ENCODE measurements at regions not wholly inside any gene's neighbourhood (a gene's known extent, or its start where the extent isn't known, plus 50 kb on each side); places are given as distances from the start of the nearest gene placed in this dataset.

DNA sequence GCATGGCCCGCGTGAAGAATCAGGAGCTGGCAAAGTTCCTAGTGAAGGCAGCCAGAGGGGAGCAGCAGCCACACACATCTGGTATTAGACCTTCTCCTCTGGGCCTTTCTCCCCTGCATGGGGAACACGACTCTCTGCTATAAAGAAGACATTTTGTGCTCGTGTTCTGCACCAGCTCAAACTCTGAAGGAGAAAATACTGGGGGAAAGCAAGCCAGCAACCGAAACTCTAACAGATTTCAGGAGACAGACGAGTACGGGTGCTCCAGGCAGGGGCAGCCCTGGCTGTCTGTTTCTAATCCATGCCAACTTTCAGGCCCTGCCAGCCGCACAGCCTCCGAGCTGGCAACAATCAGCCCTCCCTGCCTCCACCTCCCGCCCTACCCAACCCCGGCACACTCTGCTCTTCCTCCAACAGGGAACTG, 296.3 kb downstream of the BRD1 start:
- TF ChIP-seq EZH2 (IDR thresholded peaks at IDR 0.05; ENCODE audit: borderline replicate concordance, insufficient read depth, low read depth, low read length, poor library complexity, severe bottlenecking), result no peak
- no peak for TF ChIP-seq CTCF (IDR thresholded peaks at IDR 0.05)
- DNase-seq (no peak), ATAC-seq (ENCODE audit: low read depth) (no peak)
- Mint-ChIP-seq H3K27ac (no peak overlapping the region), H3K4me1 (no peaks in the 10 kb centered on the region), H3K27me3 (no peaks in the 10 kb centered on the region), H3K9me3 (ENCODE audit: insufficient read depth) (no peaks in the 10 kb centered on the region), H3K4me3 (no peak overlapping the region)
- Histone ChIP-seq H2AFZ (ENCODE audit: insufficient read depth, low read depth, low read length, poor library complexity, severe bottlenecking) (no peak overlapping the region), H3K36me3 (replicated peaks in 1 of 2; ENCODE audit: control extremely low read depth in 1 of 2, control insufficient read depth in 1 of 2, extremely low read depth in 1 of 2, insufficient read depth in 2 of 2, low read length in 1 of 2) (no peaks in the 10 kb centered on the region), H3K4me3 (ENCODE audit: control extremely low read depth in 1 of 5, extremely low read depth in 1 of 5, insufficient read depth in 1 of 5, low read depth in 2 of 5, low read length in 4 of 5) (no peak overlapping the region), H4K20me1 (ENCODE audit: control insufficient read depth, insufficient read depth, low read length, poor library complexity, severe bottlenecking) (no peaks in the 10 kb centered on the region), H3K9me3 (ENCODE audit: control extremely low read depth in 1 of 3, control insufficient read depth in 2 of 3, insufficient read depth in 1 of 3, low read length in 2 of 3) (no peaks in the 10 kb centered on the region), H3K27ac (ENCODE audit: low read length in 2 of 2) (no peak overlapping the region), H3K27me3 (replicated peaks in 1 of 4; ENCODE audit: control extremely low read depth in 1 of 4, control insufficient read depth in 3 of 4, insufficient read depth in 4 of 4, low read length in 3 of 4) (no peaks in the 10 kb centered on the region), H3K4me1 (ENCODE audit: control insufficient read depth in 2 of 2, insufficient read depth in 2 of 2, low read length in 2 of 2) (no peaks in the 10 kb centered on the region), H3K79me2 (ENCODE audit: control insufficient read depth, insufficient read depth, low read length) (no peaks in the 10 kb centered on the region), H3K4me2 (replicated peaks; ENCODE audit: low read depth, low read length, poor library complexity, severe bottlenecking) (no peak overlapping the region), H3K9ac (ENCODE audit: low read length) (no peak overlapping the region)
- CTCF ChIA-PET, result no interaction called here
- 89% methylated on average over 11 of the region's 11 CpGs for WGBS (ENCODE audit: insufficient coverage)
- POLR2A ChIA-PET, result no interaction called here
- intact Hi-C loops (cut with micrococcal nuclease), result no loop called here

- POLR2A ChIA-PET, result no interaction called here
- Histone ChIP-seq H3K36me3 (replicated peaks in 1 of 2; ENCODE audit: control extremely low read depth in 1 of 2, control insufficient read depth in 1 of 2, extremely low read depth in 1 of 2, insufficient read depth in 2 of 2, low read length in 1 of 2) (no peaks in the 10 kb centered on the region), H3K27ac (ENCODE audit: low read length in 2 of 2) (no peak overlapping the region), H3K4me1 (ENCODE audit: control insufficient read depth in 2 of 2, insufficient read depth in 2 of 2, low read length in 2 of 2) (no peaks in the 10 kb centered on the region), H3K79me2 (ENCODE audit: control insufficient read depth, insufficient read depth, low read length) (no peaks in the 10 kb centered on the region), H3K4me2 (replicated peaks; ENCODE audit: low read depth, low read length, poor library complexity, severe bottlenecking) (no peak overlapping the region), H4K20me1 (ENCODE audit: control insufficient read depth, insufficient read depth, low read length, poor library complexity, severe bottlenecking) (no peaks in the 10 kb centered on the region), H3K4me3 (ENCODE audit: control extremely low read depth in 1 of 5, extremely low read depth in 1 of 5, insufficient read depth in 1 of 5, low read depth in 2 of 5, low read length in 4 of 5) (no peak overlapping the region), H3K9ac (ENCODE audit: low read length) (no peak overlapping the region), H3K9me3 (ENCODE audit: control extremely low read depth in 1 of 3, control insufficient read depth in 2 of 3, insufficient read depth in 1 of 3, low read length in 2 of 3) (no peaks in the 10 kb centered on the region), H2AFZ (ENCODE audit: insufficient read depth, low read depth, low read length, poor library complexity, severe bottlenecking) (no peak overlapping the region), H3K27me3 (replicated peaks in 1 of 4; ENCODE audit: control extremely low read depth in 1 of 4, control insufficient read depth in 3 of 4, insufficient read depth in 4 of 4, low read length in 3 of 4) (no peaks in the 10 kb centered on the region)
- ATAC-seq (ENCODE audit: low read depth) (no peak), DNase-seq (no peak)
- 92% methylated on average over 18 of the region's 19 CpGs for WGBS (ENCODE audit: insufficient coverage)
- no peaks in the 10 kb centered on the region for H3K27me3 Mint-ChIP-seq
- CTCF ChIA-PET, result no interaction called here
- H3K4me3 Mint-ChIP-seq, result no peak overlapping the region
- no peaks in the 10 kb centered on the region for H3K9me3 Mint-ChIP-seq (ENCODE audit: insufficient read depth)
- no peak for TF ChIP-seq CTCF (IDR thresholded peaks at IDR 0.05)
- no peak for TF ChIP-seq EZH2 (IDR thresholded peaks at IDR 0.05; ENCODE audit: borderline replicate concordance, insufficient read depth, low read depth, low read length, poor library complexity, severe bottlenecking)
- H3K4me1 Mint-ChIP-seq, result no peaks in the 10 kb centered on the region
- H3K27ac Mint-ChIP-seq, result no peak overlapping the region
- intact Hi-C loops (cut with micrococcal nuclease), result no loop called here
Observed at GRCh38 chr22:49530671-49531367, 296.9 kb downstream of the BRD1 start.
